Smooth muscle cell (in vitro differentiated cells): ENCODE measurements at regions not wholly inside any gene's neighbourhood (a gene's known extent, or its start where the extent isn't known, plus 50 kb on each side); places are given as distances from the start of the nearest gene placed in this dataset.
A peak's percentile ranks its signal among the peaks of the same experiment; 100 is the strongest.

Experiments
- DNase-seq: peaks from one replicate; lab custom pipeline; 2025; ENCODE audit not compliant: unreplicated experiment; lab: John Stamatoyannopoulos, UW
- H2AFZ ChIP-seq: fragments of 200-600 bp; sonication (generic); 2 replicates; pipeline ENCODE4 v1.6.0; 2016; ENCODE audit warnings: antibody characterized with exemption, low read depth, mild to moderate bottlenecking
- H3F3A ChIP-seq: fragments of 200-600 bp; sonication (generic); 2 replicates; pipeline ENCODE4 v1.6.0; 2017; ENCODE audit warnings: antibody characterized with exemption, low read depth
- H3K27ac ChIP-seq: fragments of 200-600 bp; sonication (generic); 2 replicates; pipeline ENCODE4 v1.5.1; 2016; ENCODE audit warnings: low read depth, mild to moderate bottlenecking
- H3K27me3 ChIP-seq: fragments of 200-600 bp; sonication (generic); 2 replicates; pipeline ENCODE4 v1.6.1; 2016; ENCODE audit warnings: low read depth, mild to moderate bottlenecking
- H3K36me3 ChIP-seq: fragments of 200-600 bp; sonication (generic); 2 replicates; pipeline ENCODE4 v1.5.1; 2016; ENCODE audit warnings: low read depth
- H3K4me1 ChIP-seq: fragments of 200-600 bp; sonication (generic); 2 replicates; pipeline ENCODE4 v1.5.1; 2016; ENCODE audit warnings: low read depth
- H3K4me2 ChIP-seq: fragments of 200-600 bp; sonication (generic); 2 replicates; pipeline ENCODE4 v1.6.0; 2016; ENCODE audit warnings: mild to moderate bottlenecking
- H3K4me3 ChIP-seq: fragments of 200-600 bp; sonication (generic); 2 replicates; pipeline ENCODE4 v1.5.1; 2016; ENCODE audit warnings: mild to moderate bottlenecking
- H3K79me2 ChIP-seq: fragments of 200-600 bp; sonication (generic); 2 replicates; pipeline ENCODE4 v1.6.0; 2016; ENCODE audit warnings: low read depth, mild to moderate bottlenecking
- H3K9ac ChIP-seq: fragments of 200-600 bp; sonication (generic); 2 replicates; pipeline ENCODE4 v1.6.0; 2016; ENCODE audit warnings: low read depth
- H3K9me3 ChIP-seq: fragments of 200-600 bp; sonication (generic); replicated peaks from 2 replicates; pipeline ENCODE4 v1.5.1; 2016; ENCODE audit warnings: low read depth
- H4K20me1 ChIP-seq: fragments of 200-600 bp; sonication (generic); 2 replicates; pipeline ENCODE4 v1.6.0; 2016; ENCODE audit warnings: low read depth
- WGBS: methylation state at CpG from one replicate; pipeline ENCODE4 v1.1.7; 2016; ENCODE audit warnings: low lambda C conversion rate; 5-methylcytosine and 5-hydroxymethylcytosine counted together
- TF ChIP-seq, protein P1 (sequence below): fragments of 200-600 bp; sonication (generic); IDR thresholded peaks from 2 replicates; pipeline ENCODE4 v1.5.1; 2017; ENCODE audit warnings: borderline replicate concordance, mild to moderate bottlenecking, antibody characterized with exemption; ENCODE audit not compliant: insufficient read depth, poor library complexity, severe bottlenecking

DNA sequence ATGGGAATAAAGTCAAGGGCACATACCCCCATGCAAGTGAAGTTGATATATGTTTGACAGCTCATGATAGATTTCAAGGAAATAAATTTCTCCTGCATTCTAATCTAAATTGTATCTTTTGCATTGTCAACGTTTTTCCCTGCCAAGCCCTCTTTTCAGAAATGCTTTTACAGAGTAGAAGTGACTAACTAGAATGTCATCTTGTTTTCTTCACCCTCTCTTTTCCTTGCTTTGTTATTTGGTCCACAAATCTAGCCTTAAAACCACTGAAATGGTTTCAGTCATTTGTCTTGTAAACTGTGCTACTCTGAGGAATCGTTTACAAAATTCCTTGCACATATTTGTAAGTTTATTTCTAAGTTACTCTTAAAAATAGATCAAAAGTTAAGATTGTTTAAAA lies 600.8 kb upstream of the CXADR start:
- 28% methylated on average over 2 of the region's 2 CpGs for WGBS
- H3F3A ChIP-seq: no peaks in the 10 kb centered on the region
- no peaks in the 10 kb centered on the region for H3K36me3 ChIP-seq
- no peak overlapping the region for H3K9ac ChIP-seq
- H4K20me1 ChIP-seq: no peaks in the 10 kb centered on the region
- no peaks in the 10 kb centered on the region for H3K4me1 ChIP-seq
- H3K4me2 ChIP-seq: no peak overlapping the region
- TF ChIP-seq, protein P1, sequence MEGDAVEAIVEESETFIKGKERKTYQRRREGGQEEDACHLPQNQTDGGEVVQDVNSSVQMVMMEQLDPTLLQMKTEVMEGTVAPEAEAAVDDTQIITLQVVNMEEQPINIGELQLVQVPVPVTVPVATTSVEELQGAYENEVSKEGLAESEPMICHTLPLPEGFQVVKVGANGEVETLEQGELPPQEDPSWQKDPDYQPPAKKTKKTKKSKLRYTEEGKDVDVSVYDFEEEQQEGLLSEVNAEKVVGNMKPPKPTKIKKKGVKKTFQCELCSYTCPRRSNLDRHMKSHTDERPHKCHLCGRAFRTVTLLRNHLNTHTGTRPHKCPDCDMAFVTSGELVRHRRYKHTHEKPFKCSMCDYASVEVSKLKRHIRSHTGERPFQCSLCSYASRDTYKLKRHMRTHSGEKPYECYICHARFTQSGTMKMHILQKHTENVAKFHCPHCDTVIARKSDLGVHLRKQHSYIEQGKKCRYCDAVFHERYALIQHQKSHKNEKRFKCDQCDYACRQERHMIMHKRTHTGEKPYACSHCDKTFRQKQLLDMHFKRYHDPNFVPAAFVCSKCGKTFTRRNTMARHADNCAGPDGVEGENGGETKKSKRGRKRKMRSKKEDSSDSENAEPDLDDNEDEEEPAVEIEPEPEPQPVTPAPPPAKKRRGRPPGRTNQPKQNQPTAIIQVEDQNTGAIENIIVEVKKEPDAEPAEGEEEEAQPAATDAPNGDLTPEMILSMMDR: no peak
- DNase-seq: no peak
- H2AFZ ChIP-seq: no peak overlapping the region
- no peaks in the 10 kb centered on the region for H3K9me3 ChIP-seq
- H3K27me3 ChIP-seq: no peaks in the 10 kb centered on the region
- no peaks in the 10 kb centered on the region for H3K79me2 ChIP-seq
- H3K4me3 ChIP-seq: no peak overlapping the region
- peak overlapping the region; percentile 14 for H3K27ac ChIP-seq

DNA sequence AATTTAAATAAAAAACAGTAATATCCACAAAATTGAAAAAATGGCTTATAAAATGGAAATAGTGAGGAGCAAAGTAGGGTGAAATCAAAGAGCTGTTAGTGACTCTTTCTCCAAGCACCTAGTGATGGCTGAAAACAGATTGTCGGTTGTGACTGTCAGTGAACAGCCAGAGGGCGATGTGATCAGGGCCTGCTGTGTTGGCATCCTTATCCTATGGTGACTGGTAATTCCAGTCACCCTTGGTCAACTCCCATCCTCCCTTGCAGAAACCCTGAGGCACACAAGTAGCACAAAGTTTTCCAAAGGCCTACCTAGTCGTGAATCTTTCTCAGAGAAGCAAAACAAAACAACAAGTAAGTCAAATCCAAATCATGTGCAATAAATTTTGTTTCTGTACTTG lies 599.8 kb upstream of the CXADR start:
- no peaks in the 10 kb centered on the region for H3K36me3 ChIP-seq
- DNase-seq: no peak
- H3K27ac ChIP-seq: no peak overlapping the region

GRCh38 chr21:16928439-16928838 lies 584.4 kb upstream of the CXADR start:
- H3K4me2 ChIP-seq: no peak overlapping the region
- no peaks in the 10 kb centered on the region for H3K9me3 ChIP-seq
- DNase-seq: no peak
- H4K20me1 ChIP-seq: no peaks in the 10 kb centered on the region
- H3K27me3 ChIP-seq: no peaks in the 10 kb centered on the region
- TF ChIP-seq, protein P1: no peak
- no peaks in the 10 kb centered on the region for H3K4me1 ChIP-seq
- no peaks in the 10 kb centered on the region for H3K36me3 ChIP-seq
- H3K4me3 ChIP-seq: no peak overlapping the region
- no peaks in the 10 kb centered on the region for H3K79me2 ChIP-seq
- H3K27ac ChIP-seq: no peak overlapping the region
- H3F3A ChIP-seq: no peaks in the 10 kb centered on the region
- H2AFZ ChIP-seq: no peak overlapping the region
- H3K9ac ChIP-seq: no peak overlapping the region
- 6% methylated on average over 1 of the region's 1 CpG for WGBS

More for the DNA sequence above, 599.8 kb upstream of the CXADR start:
- no peaks in the 10 kb centered on the region for H3K79me2 ChIP-seq
- H3K27me3 ChIP-seq: no peaks in the 10 kb centered on the region
- TF ChIP-seq, protein P1: no peak
- no peaks in the 10 kb centered on the region for H3K4me1 ChIP-seq
- H3K4me2 ChIP-seq: no peak overlapping the region
- 74% methylated on average over 3 of the region's 3 CpGs for WGBS
- H3K4me3 ChIP-seq: no peak overlapping the region
- H3F3A ChIP-seq: no peaks in the 10 kb centered on the region
- H3K9me3 ChIP-seq: no peaks in the 10 kb centered on the region
- no peaks in the 10 kb centered on the region for H4K20me1 ChIP-seq
- no peak overlapping the region for H3K9ac ChIP-seq
- H2AFZ ChIP-seq: no peak overlapping the region

GRCh38 chr21:16932314-16932713 lies 580.5 kb upstream of the CXADR start:
- no peak overlapping the region for H2AFZ ChIP-seq
- no peak overlapping the region for H3K4me2 ChIP-seq
- no peaks in the 10 kb centered on the region for H3K79me2 ChIP-seq
- TF ChIP-seq, protein P1: no peak
- DNase-seq: no peak
- no peaks in the 10 kb centered on the region for H3K9me3 ChIP-seq
- H3K27me3 ChIP-seq: no peaks in the 10 kb centered on the region
- no peaks in the 10 kb centered on the region for H3K36me3 ChIP-seq
- H3K4me3 ChIP-seq: no peak overlapping the region
- no peaks in the 10 kb centered on the region for H3K4me1 ChIP-seq
- H3K27ac ChIP-seq: no peak overlapping the region
- no peak overlapping the region for H3K9ac ChIP-seq
- no peaks in the 10 kb centered on the region for H4K20me1 ChIP-seq
- no peaks in the 10 kb centered on the region for H3F3A ChIP-seq
